ENCODE measurements at regions not wholly inside any gene's neighbourhood (a gene's known extent, or its start where the extent isn't known, plus 50 kb on each side); places are given as distances from the start of the nearest gene placed in this dataset.

DNA sequence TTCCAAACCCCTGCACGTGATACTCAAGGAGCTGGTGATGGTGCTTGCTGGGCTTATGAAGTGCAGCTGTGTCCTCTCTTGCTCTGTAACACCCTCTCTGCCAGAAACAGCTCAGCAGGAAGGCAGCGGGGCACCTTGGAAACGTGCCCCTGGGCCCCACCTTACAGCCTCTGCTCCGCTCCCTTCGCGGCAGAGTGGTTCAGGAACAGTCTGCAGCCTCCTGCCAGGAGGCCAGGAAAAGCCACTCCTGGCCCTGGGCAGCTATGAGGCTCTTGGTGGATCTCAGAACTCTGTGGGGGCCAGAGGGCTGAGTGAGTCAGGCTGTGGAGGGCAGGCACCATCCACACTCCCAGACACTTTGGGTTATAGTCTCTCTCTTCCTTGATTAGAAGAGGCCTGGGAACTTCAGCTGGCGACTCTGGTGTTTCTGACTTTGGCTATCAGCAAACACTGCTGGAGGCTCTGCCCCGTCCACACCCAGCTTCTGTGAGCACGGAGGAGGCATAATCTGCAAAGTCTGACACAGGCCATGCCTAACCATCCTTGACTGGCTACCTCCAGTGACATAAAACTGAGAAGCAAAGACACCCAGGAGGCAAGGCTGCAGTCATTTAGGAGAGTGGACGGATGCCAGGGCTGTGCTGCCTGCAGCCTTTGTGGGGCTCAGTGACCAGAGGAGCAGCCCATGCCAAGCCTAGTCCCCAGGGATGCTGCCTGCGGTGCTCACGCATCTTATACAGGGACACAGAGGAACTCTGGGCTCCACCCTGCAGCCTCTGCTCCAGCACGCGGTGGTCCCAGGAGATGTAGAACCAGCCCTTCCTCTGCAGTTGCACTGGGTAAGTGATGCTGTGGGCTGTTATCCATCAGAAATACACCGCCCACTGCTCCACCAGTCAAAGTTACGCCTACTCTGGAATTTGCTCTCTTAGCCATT lies 65.3 kb downstream of the METRNL start:
- DNase-seq (ENCODE audit: low read depth): no peak

DNA sequence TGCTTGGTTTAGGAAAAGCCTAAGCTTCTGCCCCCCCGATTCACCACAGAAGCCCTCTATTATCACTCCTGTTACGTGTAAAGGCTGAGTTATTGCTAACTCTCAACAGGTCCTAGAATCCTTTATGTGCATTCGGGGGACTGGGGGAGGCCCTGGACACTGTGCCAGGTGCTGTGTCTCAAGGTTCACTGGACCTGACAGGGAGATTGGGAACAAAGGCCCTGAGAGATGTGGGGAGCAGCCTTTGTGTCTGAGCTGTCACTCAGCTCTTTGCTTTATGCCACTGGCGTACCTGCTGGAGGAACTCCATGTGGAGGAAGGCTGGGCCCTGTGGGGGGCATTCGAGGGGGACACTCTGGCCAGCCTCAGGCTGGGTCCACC lies 65.9 kb downstream of the METRNL start:
- no peak for DNase-seq (ENCODE audit: low read depth)

DNA sequence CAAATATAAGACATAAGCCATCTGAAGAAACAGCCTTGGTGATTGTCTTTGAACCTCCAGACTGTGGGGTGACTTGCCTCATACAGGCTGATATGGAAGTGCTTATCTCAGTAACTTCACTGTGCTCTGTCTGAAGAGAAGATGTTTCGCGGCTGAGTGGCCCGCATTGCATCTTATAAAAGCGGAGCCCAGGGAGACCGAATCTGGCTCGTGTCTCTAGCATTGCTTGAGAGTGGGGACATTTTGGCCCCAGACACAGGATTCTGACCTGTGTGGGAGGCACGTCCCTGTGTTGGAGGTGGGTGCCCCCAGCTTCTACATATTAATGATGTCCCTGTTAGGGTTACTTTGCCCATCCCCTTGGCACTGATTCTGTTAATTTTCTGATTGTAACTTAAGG lies 66.4 kb downstream of the METRNL start:
- DNase-seq (ENCODE audit: low read depth): no peak

DNA sequence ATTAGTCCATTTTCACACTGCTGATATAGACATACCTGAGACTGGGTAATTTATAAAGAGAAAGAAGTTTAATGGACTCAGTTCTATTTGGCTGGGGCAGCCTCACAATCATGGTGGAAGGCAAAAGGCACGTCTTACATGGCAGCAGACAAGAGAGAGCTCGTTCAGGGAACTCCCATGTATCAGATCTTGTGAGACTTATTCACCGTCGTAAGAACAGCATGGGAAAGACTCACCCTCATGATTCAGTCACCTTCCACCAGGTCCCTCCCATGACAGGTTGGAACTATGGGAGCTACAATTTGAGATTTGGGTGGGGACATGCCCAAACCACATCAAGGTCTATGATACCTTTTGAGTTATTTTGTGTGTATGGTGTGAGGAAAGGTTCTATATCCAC lies 66.9 kb downstream of the METRNL start:
- DNase-seq (ENCODE audit: low read depth): no peak

DNA sequence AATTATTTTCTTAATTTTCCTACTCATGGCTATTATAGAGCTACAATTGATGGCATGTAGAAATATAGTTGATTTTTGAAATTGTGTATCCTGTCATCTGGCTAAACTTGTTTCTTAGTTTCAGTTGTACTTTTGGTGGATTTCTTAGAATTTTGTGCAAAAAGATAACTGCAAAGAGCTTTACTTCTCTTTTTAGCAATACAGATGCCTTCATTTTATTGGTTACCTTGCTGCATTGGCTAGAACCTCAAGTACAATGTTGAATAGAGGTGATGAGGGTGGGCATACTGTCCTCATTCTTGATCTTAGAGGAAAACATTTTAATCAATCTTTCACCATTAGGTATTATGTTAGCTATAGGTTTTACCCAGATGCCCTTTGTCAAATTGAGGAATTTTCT lies 67.9 kb downstream of the METRNL start:
- DNase-seq (ENCODE audit: low read depth): no peak

DNA sequence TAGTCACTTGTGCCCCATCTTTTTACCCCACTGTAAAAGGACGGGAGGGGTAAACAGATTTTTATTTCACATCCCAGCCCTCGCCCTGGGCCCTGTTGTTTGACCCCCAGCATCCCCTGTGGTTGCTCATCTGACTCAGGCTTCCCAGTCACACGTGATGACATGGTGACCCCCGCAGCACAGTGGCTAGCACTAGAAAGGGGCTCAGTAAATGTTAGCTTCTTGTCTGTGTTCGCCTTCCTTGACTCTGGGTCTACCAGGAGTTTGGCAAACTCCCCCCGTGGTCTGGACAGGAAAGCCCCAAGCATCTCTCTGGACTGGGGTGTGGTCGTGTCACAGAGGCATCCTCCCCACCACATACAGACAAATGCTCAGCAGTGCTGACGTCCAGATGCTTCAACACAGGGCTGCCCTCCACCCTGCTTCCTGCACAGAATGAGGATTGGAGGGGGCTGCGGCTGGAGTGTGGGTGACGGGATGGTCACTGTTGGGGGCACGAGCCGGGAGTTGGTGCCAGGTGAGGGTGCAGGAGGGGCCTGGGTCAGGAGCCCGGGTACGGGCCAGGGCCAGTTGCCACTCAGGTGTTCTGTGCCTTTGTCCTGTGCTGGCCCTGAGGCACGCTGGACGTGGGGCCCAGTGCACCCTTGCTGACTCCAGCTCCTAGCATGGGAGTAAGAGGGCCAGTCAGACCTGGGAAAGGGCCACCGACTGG lies 69.1 kb downstream of the METRNL start:
- no peak for DNase-seq (ENCODE audit: low read depth)

DNA sequence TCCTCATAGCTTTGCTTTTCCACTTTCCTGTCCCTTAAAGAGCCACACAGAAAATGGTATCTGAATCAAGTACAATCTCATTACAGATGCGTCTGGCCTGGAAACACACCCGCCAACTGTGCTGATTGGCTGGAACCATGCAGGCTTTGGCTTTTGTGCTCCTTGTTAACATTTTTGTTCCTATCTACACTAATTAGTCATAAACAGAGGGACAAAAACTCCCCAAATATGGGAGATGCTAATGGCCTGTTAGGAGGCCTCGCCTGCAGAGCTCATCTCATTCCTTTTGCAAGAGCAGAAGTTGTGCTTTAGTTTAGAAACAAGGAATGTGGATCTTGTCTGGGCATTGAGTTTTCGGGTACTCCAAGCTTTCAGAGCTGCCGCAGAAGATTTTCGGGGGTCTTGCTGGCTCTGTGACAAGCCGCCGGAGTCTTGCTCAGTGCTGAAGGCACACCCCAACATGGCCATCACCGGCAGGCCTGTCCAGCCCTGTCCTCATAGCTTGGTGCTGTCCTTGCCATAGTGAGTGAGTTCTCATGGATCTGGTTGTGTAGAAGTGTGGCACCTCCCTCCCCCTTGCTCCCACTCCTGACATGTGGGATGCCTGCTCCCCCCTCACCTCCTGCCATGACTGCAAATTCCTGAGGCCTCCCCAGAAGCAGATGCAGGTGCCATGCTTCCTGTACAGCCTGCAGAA lies 69.8 kb downstream of the METRNL start:
- DNase-seq (ENCODE audit: low read depth): no peak

DNA sequence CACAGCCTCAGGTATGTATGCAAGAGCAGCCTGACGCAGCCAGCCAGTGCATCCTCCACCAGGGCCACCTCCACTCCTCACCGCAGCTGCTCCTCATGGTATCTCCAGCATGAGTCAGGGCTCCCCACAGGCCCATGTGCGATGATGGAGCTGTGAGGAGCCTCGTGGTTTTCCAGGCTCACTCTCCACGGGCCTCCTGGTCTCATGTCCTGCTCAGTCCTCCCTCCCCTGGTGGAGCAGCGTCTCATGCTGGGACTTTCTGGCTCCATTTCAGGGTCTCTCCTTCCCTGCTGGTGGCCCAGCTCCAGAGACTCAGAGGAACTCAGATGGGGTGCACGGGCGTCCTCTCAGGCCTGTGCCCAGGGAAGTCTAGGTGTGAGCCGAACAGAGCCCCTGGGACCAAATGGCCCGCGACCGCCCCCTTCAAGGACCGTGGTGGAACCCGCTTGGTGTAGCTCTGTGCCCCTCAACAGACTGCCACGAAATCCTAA lies 70.4 kb downstream of the METRNL start:
- no peak for DNase-seq (ENCODE audit: low read depth)

DNA sequence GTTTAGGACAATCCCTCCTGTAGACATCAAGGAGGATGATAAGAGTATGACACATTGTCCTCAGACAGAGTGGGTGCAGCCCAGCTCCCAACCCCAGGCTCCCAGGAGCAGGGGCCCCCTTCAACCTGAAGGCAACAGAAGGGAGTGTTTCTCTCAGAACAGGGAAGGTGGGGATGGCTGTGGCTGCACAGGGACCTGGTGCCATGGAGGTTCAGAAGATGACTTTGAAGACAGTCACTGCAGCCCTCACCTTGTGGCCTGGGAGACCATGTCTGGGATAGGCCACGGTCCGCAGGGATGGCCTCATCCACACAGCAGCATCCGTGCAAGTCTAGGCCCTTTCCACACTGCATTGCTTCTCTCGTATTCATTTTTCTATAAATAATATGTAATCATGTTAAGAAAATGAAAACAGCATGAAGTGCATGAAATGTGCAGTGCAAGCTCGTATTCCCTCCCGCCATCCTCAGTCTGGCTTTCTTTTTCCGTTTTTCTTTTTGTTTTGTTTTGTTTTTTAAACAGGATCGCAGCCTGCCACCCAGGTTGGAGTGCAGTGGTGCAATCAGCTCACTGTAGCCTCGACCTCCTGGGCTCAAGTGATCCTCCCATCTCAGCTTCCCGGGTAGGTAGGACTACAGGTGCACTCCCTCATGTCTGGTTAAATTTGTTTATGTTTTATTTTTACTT lies 71.1 kb downstream of the METRNL start:
- no peak for DNase-seq (ENCODE audit: low read depth)

DNA sequence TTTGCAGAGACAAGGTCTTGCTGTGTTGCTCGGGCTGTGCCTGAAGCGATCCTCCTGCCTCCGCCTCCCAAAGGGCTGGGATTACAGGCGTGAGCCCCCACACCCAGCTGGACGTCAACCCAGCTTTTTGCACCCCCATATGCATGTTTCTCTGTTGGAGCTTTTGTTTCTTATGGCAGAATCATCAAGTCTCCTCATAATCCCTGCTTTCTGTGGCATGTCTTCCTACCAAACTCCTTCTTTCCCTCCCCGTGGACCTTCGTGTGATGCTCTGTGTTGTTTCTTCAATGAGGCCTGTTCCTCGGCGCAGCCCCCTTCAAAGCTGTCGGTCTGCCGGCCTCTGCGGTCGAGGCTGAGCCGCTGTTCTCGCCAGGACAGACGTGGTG lies 71.6 kb downstream of the METRNL start:
- DNase-seq (ENCODE audit: low read depth): no peak

DNA sequence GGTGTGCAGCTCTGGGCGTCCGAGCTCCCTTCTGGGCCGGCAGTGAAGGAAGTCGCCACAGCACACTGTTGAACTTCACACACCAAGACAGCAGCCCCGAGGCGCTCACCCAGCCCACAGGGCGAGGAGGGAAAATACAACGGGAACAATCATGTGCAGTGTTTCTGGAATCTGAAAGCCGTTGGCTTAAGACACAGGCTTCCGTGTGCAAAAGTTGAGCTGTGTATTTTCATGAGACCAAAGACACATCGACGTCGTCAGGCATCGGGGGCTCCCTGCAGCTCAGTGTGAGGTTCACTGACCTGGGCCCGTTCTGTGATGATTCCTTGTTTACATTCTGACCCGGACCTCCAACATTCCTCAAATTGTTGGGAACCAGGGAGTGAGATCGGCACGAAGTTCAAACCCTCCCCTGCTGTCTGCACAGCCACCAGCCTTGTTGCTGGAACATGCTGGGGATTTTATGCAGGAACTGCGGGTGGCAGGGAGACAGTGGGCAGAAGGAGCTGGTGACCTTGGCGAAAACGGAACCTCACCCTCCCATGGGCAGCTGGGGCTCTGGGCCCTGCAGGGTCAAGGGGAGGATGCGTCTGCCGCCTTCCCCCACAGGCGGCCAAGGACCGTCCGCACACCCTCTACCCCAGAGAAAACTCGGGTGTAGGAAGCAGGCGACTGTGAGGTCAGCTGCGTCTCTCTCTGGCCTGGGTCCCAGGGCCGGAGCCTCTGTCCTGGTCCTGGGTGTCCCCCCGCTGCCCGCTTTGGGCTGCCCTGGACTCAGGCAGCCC lies 72.2 kb downstream of the METRNL start:
- no peak for DNase-seq (ENCODE audit: low read depth)

DNA sequence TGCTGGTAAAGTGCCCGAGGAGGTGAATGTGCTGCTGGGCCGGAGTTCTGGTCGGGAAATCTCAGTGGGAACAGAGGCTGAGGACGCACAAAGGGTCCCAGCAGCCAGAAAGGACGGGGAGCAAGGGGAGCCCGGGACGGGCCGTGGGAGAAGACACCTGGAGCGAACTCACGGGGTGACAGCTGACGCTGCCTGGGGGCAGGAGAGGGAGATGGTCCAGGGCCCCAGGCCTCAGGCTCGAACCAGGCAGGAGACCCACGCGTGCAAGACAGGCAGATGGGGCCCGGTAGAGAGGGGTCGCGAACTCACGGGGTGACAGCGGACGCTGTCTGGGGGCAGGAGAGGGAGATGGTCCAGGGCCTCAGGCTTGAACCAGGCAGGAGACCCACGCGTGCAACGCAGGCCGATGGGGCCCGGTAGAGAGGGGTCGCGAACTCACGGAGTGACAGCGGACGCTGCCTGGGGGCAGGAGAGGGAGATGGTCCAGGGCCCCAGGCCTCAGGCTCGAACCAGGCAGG lies 72.9 kb downstream of the METRNL start:
- no peak for DNase-seq (ENCODE audit: low read depth)

DNA sequence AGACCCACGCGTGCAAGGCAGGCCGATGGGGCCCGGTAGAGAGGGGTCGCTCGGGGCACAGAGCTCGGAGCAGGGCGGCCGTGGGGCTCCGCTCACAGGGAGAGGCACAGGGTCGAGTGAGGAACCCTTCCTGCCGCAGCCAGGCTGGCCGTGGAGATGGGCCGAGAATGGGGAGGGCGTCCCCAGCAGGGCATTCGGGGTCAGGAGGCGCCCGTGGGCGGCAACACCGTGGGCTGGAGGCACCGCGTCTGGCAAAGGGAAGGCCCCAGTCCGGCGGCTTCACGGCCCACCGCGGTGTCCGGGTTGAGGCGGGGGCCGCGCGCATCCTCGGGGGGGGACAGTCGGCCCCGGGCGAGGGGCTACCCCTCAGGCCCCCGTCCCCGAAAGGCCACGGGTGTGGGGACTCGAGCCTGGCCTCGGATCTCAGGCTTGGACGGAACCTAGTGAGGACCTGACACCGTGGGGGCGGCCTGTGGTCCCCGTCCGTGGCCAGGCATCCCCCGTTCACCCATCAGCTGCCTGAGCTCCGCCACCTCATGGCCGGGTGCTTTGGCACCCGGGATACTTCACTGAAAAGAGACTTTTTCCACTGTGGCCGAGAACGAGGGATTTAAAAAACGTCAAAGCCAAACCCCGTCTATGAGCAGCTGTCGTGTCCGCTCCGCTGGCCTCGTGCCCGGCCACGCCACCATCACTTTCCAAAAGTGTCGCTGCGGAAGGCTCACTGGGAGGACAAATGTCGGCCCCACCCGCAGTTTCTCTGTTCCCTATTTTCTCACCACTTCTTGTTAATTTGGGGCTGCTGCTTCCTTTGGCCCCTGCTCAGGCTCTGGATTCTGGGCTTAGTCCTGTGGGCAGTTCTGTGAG lies 73.6 kb downstream of the METRNL start:
- no peak for DNase-seq (ENCODE audit: low read depth)

DNA sequence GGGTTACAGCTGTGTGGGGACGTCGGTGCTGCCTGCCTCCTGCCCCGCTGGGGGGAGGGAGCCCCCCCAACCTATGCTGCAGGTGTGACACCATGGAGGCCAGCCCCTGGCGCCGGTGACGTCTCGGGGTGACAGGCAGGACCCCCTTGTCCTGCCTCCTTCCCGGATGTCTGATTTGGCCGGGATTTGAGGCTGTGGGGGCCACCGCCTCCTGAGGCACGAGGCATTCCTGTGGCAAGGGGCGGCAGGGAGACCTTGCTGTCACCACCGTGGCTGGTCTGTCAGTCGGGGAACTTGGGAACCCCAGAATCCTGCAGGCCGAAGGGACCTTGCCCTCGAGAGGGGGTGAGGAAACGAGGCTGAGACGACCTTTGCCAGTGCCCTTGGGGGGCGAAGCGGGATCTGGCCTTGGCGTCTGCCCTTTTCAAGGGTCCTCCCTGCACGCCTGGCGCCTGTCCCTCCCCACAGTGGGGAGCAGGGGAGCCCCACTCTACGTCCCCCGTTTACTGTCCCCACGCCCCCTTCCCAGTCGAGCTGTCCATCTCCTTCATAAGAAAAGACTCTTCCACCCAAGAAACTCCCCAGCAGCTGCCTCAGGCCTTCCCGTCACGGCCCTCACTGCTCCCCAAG lies 74.4 kb downstream of the METRNL start:
- DNase-seq (ENCODE audit: low read depth): no peak

DNA sequence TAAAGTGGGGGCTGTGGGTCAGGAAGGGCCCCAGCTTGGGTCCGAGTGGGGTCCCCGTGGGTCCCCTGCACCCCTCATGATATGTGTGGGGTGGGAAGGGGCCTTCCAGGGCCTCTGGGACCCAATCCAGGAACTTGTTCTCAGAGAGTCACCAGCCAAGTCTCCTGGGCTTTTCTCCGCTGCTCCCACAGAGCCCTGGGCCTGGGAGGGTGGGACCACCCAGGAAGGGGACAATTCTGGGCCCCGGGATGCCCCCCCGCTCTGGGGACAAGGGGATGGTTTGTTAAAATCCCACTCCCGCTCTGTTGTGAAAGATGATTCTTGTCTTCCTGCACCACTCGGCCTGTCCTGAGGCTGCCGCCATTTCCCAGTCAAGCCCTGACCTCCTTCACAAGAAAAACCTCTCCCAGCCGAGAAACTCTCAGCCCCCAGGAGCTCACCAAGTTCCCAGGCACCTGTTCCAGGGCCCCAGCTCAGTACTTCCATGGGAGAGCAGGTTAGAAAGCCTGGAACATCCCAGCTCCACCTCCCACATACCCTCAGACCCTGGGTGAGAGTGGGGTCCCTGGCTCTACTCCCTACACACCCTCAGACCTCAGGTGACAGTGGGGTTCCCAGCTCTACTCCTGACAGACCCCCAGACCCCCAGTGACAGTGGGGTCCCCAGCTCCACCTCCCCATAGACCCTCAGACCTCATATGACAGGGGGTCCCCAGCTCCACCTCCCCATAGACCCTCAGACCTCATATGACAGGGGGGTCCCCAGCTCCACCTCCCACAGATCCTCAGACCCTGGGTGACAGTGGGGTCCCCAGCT lies 75.1 kb downstream of the METRNL start:
- DNase-seq (ENCODE audit: low read depth): no peak

DNA sequence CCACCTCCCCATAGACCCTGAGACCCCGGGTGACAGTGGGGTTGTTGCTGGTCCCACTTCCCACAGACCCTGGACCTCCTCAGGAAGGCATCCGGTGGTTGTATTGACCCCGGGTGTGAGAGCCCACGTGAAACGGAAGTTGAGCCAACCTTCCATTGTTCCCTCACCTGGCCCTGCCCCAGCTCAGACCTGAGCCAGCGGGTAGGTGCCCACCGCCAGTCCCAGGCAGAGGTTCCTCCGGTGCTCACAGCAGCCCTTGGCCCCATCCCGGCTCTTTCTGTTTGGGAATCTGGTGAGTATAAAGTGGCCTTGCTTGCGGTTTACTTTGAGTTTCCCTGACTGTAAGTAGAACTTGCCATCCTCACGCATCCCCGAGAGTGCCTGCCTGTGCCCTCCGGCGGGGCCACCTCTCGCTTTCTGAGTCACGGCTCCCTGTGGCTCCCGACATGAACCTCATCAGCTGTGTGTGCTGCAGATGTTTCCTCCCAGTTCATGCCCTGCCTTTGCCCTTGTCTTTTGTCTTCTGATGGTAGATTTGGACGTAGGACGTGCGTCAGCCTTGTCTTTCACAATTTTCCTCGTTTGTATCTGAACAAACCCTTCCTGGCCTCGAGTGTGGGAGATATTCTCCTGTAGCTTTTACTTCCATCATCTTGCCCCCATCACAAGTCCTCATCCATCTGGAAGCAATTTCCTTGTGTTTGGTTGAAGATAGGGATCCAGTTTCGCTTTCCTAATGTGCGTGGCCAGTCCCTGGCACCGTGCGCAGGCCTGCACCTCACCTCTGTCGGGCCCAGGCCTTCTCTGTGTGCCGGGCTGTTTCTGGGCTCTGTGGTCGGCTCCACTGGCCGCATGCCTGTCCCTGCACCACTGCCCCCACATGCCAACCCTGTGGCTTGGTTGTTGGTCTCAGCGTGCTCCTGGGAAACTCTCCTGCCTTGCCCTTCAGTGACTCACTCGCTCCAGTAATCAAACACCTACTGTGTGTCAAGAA lies 76.0 kb downstream of the METRNL start:
- no peak for DNase-seq (ENCODE audit: low read depth)

DNA sequence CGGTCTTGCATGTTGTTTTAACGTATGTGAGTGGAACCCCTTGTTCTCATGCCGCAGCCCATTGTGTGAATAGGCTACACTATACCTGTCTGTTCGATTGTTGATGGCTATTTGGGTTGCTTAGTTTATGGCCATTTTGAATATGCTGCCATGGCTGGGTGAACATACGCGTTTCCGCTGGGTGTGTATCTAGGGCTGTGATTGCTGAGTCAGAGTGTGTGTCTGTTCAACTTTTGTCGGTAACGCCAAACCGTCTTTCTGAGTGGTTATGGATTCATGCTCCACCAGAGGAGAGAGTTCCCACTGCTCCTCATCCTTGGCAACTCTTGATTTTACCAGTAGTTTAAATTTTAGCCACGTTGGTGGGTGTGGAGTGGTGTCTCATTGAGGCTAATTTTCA lies 77.0 kb downstream of the METRNL start:
- DNase-seq (ENCODE audit: low read depth): no peak
